ENCODE measurements at regions not wholly inside any gene's neighbourhood (a gene's known extent, or its start where the extent isn't known, plus 50 kb on each side); places are given as distances from the start of the nearest gene placed in this dataset.
A peak's percentile ranks its signal among the peaks of the same experiment; 100 is the strongest.

- dilution Hi-C loops (cut with HindIII; ENCODE audit: low sequenced_read_pairs, unreplicated experiment) (no loop called here), in situ Hi-C loops (cut with MboI; ENCODE audit: low sequenced_read_pairs) (no loop called here), intact Hi-C loops (cut with micrococcal nuclease) (no loop called here)
- Histone ChIP-seq H2AK9ac (replicated peaks; ENCODE audit: low read depth, low read length, poor library complexity) (no peak overlapping the region), H2BK20ac (ENCODE audit: low read depth, low read length) (no peak overlapping the region), H4K8ac (ENCODE audit: low read depth in 2 of 2, low read length in 2 of 2) (no peak overlapping the region), H2BK15ac (ENCODE audit: low read depth, low read length) (no peak overlapping the region), H3K27me3 (ENCODE audit: control insufficient read depth, insufficient read depth, low read length) (no peaks in the 10 kb centered on the region), H3K9me1 (ENCODE audit: insufficient read depth, low read length) (no peaks in the 10 kb centered on the region), H3K18ac (ENCODE audit: low read depth, low read length) (no peak overlapping the region), H3K79me1 (ENCODE audit: low read depth in 1 of 2, low read length in 2 of 2) (no peaks in the 10 kb centered on the region), H2BK5ac (ENCODE audit: low read depth, low read length, poor library complexity, severe bottlenecking) (no peak overlapping the region), H3K4ac (ENCODE audit: low read depth, low read length) (no peak overlapping the region), H3K9ac (ENCODE audit: low read depth, low read length) (no peak overlapping the region), H3K4me3 (ENCODE audit: insufficient read depth, low read depth, low read length) (no peak overlapping the region), H2AFZ (replicated peaks; ENCODE audit: low read length, poor library complexity) (no peak overlapping the region), H3K23ac (ENCODE audit: low read depth, low read length) (no peak overlapping the region), H4K91ac (ENCODE audit: insufficient read depth, low read depth, low read length) (no peak overlapping the region), H3K14ac (replicated peaks; ENCODE audit: low read depth, low read length) (no peak overlapping the region), H2AK5ac (ENCODE audit: low read depth, low read length) (no peak overlapping the region), H4K20me1 (ENCODE audit: insufficient read depth, low read length) (no peaks in the 10 kb centered on the region), H3K4me1 (ENCODE audit: control insufficient read depth, insufficient read depth, low read length) (no peaks in the 10 kb centered on the region), H2BK120ac (ENCODE audit: low read depth, low read length) (no peak overlapping the region), H3K9me3 (ENCODE audit: control insufficient read depth, insufficient read depth, low read length) (no peaks in the 10 kb centered on the region; the same call in 1 of the 2 replicates), H3K36me3 (ENCODE audit: control insufficient read depth, insufficient read depth, low read length) (no peaks in the 10 kb centered on the region), H3K27ac (ENCODE audit: insufficient read depth, low read length) (no peak overlapping the region), H4K5ac (ENCODE audit: low read depth, low read length) (no peak overlapping the region), H3K4me2 (ENCODE audit: low read depth, low read length) (no peak overlapping the region), H3K56ac (ENCODE audit: extremely low read depth, insufficient read depth, low read length) (no peak overlapping the region)
- no peak for TF ChIP-seq RAD21 (IDR thresholded peaks at IDR 0.05; ENCODE audit: low read length)
- peak; percentile 20; the same call in 1 of the 2 replicates for TF ChIP-seq CEBPB (IDR thresholded peaks at IDR 0.05; ENCODE audit: low read depth, low read length)
- ChIA-PET POLR2A (ENCODE audit: unreplicated experiment) (no interaction called here), CTCF (no interaction called here)
- no TSS peak for BruUV-seq (replicated peaks)
- ATAC-seq (ENCODE audit: low read depth) (no peak), DNase-seq (no peak)
Measured at GRCh38 chrX:112527903-112528302, 151.8 kb downstream of the LHFPL1 start.
